ENCODE measurements at regions not wholly inside any gene's neighbourhood (a gene's known extent, or its start where the extent isn't known, plus 50 kb on each side); places are given as distances from the start of the nearest gene placed in this dataset.

- Histone ChIP-seq H3K9ac (ENCODE audit: low read length in 5 of 5) (peak overlapping the region in 1 of 5 donors; percentile 26), H3K27me3 (ENCODE audit: control insufficient read depth in 5 of 5, insufficient read depth in 4 of 5, low read length in 5 of 5) (no peaks in the 10 kb centered on the region), H3K27ac (ENCODE audit: low read depth, low read length) (no peak overlapping the region), H3K4me3 (ENCODE audit: low read depth in 1 of 5, low read length in 5 of 5) (peak overlapping the region in 1 of 5 donors; percentile 23), H3K9me3 (ENCODE audit: control insufficient read depth in 5 of 5, low read length in 5 of 5) (no peaks in the 10 kb centered on the region), H3K4me1 (ENCODE audit: control insufficient read depth in 5 of 5, insufficient read depth in 5 of 5, low read length in 5 of 5) (peaks cover 7 to 30% (median 21%) of the 10 kb centered on the region in 5 donors), H3K36me3 (ENCODE audit: control insufficient read depth in 5 of 5, insufficient read depth in 5 of 5, low read length in 5 of 5) (peaks cover 0 to 62% (median 35%) of the 10 kb centered on the region in 5 donors)
These were observed 76.7 kb downstream of the NCOR2 start for GRCh38 chr12:124490584-124491305.

DNA sequence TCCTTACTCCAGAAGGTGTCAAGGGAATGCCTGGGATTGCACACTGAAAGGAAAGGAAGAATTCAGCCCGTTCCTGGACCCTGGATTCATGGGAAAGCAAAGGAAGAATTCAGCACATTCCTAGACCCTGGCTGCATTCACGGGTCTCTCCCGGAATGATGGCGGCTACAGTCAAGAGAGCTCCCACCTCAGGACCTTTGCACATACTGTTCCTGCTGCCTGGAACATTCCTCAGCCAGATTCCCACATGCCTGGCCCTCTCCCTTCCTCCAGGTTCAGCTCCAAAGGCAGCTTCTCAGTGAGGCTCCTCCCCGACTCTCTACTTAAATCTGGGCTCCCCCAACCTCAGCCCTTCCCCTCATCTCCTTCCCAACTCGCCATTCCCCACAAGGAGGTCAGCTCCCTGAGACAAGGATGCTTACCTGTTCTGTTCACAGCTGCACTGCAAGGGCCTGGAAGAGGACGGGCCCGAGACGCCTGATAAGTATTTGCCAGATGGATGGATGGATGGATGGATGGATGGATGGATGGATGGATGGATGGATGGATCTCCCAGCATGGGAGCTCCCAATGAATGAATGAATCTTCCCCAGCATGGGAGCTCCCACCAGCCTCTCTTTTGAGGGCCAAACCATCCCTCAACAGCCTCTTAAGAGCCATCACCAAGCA, 77.4 kb downstream of the NCOR2 start:
- Histone ChIP-seq H3K9ac (ENCODE audit: low read length in 5 of 5) (peak overlapping the region in 1 of 5 donors; percentile 26), H3K36me3 (ENCODE audit: control insufficient read depth in 5 of 5, insufficient read depth in 5 of 5, low read length in 5 of 5) (peaks cover 0 to 63% (median 40%) of the 10 kb centered on the region in 5 donors), H3K27me3 (ENCODE audit: control insufficient read depth in 5 of 5, insufficient read depth in 4 of 5, low read length in 5 of 5) (no peaks in the 10 kb centered on the region), H3K9me3 (ENCODE audit: control insufficient read depth in 5 of 5, low read length in 5 of 5) (no peaks in the 10 kb centered on the region), H3K27ac (ENCODE audit: low read depth, low read length) (no peak overlapping the region), H3K4me3 (ENCODE audit: low read depth in 1 of 5, low read length in 5 of 5) (no peak overlapping the region), H3K4me1 (ENCODE audit: control insufficient read depth in 5 of 5, insufficient read depth in 5 of 5, low read length in 5 of 5) (peaks cover 7 to 30% (median 20%) of the 10 kb centered on the region in 5 donors)

DNA sequence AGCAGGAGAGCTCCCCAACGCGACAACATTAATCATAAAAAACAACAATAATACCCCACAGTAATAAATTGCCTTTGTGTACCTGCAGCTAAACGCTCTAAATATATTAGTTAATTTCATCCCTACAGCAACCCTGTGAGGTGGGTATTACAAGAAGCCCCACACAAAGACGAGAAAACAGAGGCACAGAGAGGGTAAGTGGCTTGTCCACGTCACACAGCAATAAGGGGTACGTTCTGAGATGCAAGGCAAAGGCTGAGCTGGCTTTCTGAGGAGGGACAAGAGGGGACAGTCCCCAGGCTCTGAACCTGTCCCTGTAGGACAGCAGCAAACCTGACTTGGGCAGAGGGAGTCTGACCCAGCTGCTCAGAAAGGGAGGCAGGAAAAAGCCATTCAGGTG, 78.2 kb downstream of the NCOR2 start:
- no peaks in the 10 kb centered on the region for H3K9me3 ChIP-seq (ENCODE audit: control insufficient read depth in 5 of 5, low read length in 5 of 5)
- H3K9ac ChIP-seq (ENCODE audit: low read length in 5 of 5) = no peak overlapping the region
- peaks cover 7 to 30% (median 20%) of the 10 kb centered on the region in 5 donors for H3K4me1 ChIP-seq (ENCODE audit: control insufficient read depth in 5 of 5, insufficient read depth in 5 of 5, low read length in 5 of 5)
- H3K27me3 ChIP-seq (ENCODE audit: control insufficient read depth in 5 of 5, insufficient read depth in 4 of 5, low read length in 5 of 5) = no peaks in the 10 kb centered on the region
- H3K4me3 ChIP-seq (ENCODE audit: low read depth in 1 of 5, low read length in 5 of 5) = no peak overlapping the region
- no peak overlapping the region for H3K27ac ChIP-seq (ENCODE audit: low read depth, low read length)
- H3K36me3 ChIP-seq (ENCODE audit: control insufficient read depth in 5 of 5, insufficient read depth in 5 of 5, low read length in 5 of 5) = peaks cover 0 to 63% (median 40%) of the 10 kb centered on the region in 5 donors

DNA sequence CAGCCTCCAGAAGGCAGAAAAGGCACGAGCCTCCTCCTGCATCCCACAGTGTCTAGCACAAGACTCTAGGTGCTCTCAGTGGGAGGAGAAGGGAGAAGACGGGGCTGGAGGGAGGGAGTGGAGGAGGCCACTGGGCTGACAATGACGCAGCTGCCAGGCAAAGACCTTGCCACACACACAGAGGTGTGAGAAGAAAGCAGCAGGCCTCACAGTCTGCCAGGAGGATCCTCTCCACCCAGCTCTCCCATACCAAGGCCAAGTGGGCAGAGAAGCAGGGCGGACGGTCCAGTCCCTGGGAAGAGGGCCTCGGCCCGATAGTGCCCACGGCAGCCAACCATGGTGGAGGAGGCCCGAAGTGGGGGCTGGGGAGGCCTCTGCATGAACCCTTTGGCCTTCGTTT, 78.9 kb downstream of the NCOR2 start:
- Histone ChIP-seq H3K4me1 (ENCODE audit: control insufficient read depth in 5 of 5, insufficient read depth in 5 of 5, low read length in 5 of 5) (peaks cover 7 to 30% (median 20%) of the 10 kb centered on the region in 5 donors), H3K27me3 (ENCODE audit: control insufficient read depth in 5 of 5, insufficient read depth in 4 of 5, low read length in 5 of 5) (no peaks in the 10 kb centered on the region), H3K9me3 (ENCODE audit: control insufficient read depth in 5 of 5, low read length in 5 of 5) (no peaks in the 10 kb centered on the region), H3K36me3 (ENCODE audit: control insufficient read depth in 5 of 5, insufficient read depth in 5 of 5, low read length in 5 of 5) (peaks cover 0 to 63% (median 40%) of the 10 kb centered on the region in 5 donors), H3K27ac (ENCODE audit: low read depth, low read length) (no peak overlapping the region), H3K4me3 (ENCODE audit: low read depth in 1 of 5, low read length in 5 of 5) (no peak overlapping the region), H3K9ac (ENCODE audit: low read length in 5 of 5) (no peak overlapping the region)

GRCh38 chr12:124487834-124488165, 79.6 kb downstream of the NCOR2 start:
- Histone ChIP-seq H3K9me3 (ENCODE audit: control insufficient read depth in 5 of 5, low read length in 5 of 5) (no peaks in the 10 kb centered on the region), H3K36me3 (ENCODE audit: control insufficient read depth in 5 of 5, insufficient read depth in 5 of 5, low read length in 5 of 5) (peaks cover 0 to 65% (median 46%) of the 10 kb centered on the region in 5 donors), H3K4me3 (ENCODE audit: low read depth in 1 of 5, low read length in 5 of 5) (no peak overlapping the region), H3K27me3 (ENCODE audit: control insufficient read depth in 5 of 5, insufficient read depth in 4 of 5, low read length in 5 of 5) (no peaks in the 10 kb centered on the region), H3K4me1 (ENCODE audit: control insufficient read depth in 5 of 5, insufficient read depth in 5 of 5, low read length in 5 of 5) (peaks cover 7 to 24% (median 17%) of the 10 kb centered on the region in 5 donors), H3K27ac (ENCODE audit: low read depth, low read length) (no peak overlapping the region), H3K9ac (ENCODE audit: low read length in 5 of 5) (no peak overlapping the region)

GRCh38 chr12:124487066-124487833, 80.2 kb downstream of the NCOR2 start:
- no peaks in the 10 kb centered on the region for H3K27me3 ChIP-seq (ENCODE audit: control insufficient read depth in 5 of 5, insufficient read depth in 4 of 5, low read length in 5 of 5)
- H3K27ac ChIP-seq (ENCODE audit: low read depth, low read length) = no peak overlapping the region
- H3K36me3 ChIP-seq (ENCODE audit: control insufficient read depth in 5 of 5, insufficient read depth in 5 of 5, low read length in 5 of 5) = peaks cover 0 to 66% (median 48%) of the 10 kb centered on the region in 5 donors
- no peaks in the 10 kb centered on the region for H3K9me3 ChIP-seq (ENCODE audit: control insufficient read depth in 5 of 5, low read length in 5 of 5)
- no peak overlapping the region for H3K9ac ChIP-seq (ENCODE audit: low read length in 5 of 5)
- H3K4me1 ChIP-seq (ENCODE audit: control insufficient read depth in 5 of 5, insufficient read depth in 5 of 5, low read length in 5 of 5) = peaks cover 7 to 24% (median 17%) of the 10 kb centered on the region in 5 donors
- H3K4me3 ChIP-seq (ENCODE audit: low read depth in 1 of 5, low read length in 5 of 5) = no peak overlapping the region

GRCh38 chr12:124486346-124486963, 81.0 kb downstream of the NCOR2 start:
- H3K27me3 ChIP-seq (ENCODE audit: control insufficient read depth in 5 of 5, insufficient read depth in 4 of 5, low read length in 5 of 5) = no peaks in the 10 kb centered on the region
- H3K36me3 ChIP-seq (ENCODE audit: control insufficient read depth in 5 of 5, insufficient read depth in 5 of 5, low read length in 5 of 5) = peaks cover 0 to 66% (median 50%) of the 10 kb centered on the region in 5 donors
- H3K9ac ChIP-seq (ENCODE audit: low read length in 5 of 5) = no peak overlapping the region
- H3K4me1 ChIP-seq (ENCODE audit: control insufficient read depth in 5 of 5, insufficient read depth in 5 of 5, low read length in 5 of 5) = peaks cover 7 to 20% (median 13%) of the 10 kb centered on the region in 5 donors
- H3K27ac ChIP-seq (ENCODE audit: low read depth, low read length) = no peak overlapping the region
- no peak overlapping the region for H3K4me3 ChIP-seq (ENCODE audit: low read depth in 1 of 5, low read length in 5 of 5)
- no peaks in the 10 kb centered on the region for H3K9me3 ChIP-seq (ENCODE audit: control insufficient read depth in 5 of 5, low read length in 5 of 5)

GRCh38 chr12:124485371-124485770, 82.0 kb downstream of the NCOR2 start:
- Histone ChIP-seq H3K4me3 (ENCODE audit: low read depth in 1 of 5, low read length in 5 of 5) (no peak overlapping the region), H3K36me3 (ENCODE audit: control insufficient read depth in 5 of 5, insufficient read depth in 5 of 5, low read length in 5 of 5) (peaks cover 0 to 72% (median 53%) of the 10 kb centered on the region in 5 donors), H3K27ac (ENCODE audit: low read depth, low read length) (no peak overlapping the region), H3K27me3 (ENCODE audit: control insufficient read depth in 5 of 5, insufficient read depth in 4 of 5, low read length in 5 of 5) (no peaks in the 10 kb centered on the region), H3K9ac (ENCODE audit: low read length in 5 of 5) (no peak overlapping the region), H3K9me3 (ENCODE audit: control insufficient read depth in 5 of 5, low read length in 5 of 5) (no peaks in the 10 kb centered on the region), H3K4me1 (ENCODE audit: control insufficient read depth in 5 of 5, insufficient read depth in 5 of 5, low read length in 5 of 5) (peaks cover 0 to 19% (median 4%) of the 10 kb centered on the region in 5 donors)

DNA sequence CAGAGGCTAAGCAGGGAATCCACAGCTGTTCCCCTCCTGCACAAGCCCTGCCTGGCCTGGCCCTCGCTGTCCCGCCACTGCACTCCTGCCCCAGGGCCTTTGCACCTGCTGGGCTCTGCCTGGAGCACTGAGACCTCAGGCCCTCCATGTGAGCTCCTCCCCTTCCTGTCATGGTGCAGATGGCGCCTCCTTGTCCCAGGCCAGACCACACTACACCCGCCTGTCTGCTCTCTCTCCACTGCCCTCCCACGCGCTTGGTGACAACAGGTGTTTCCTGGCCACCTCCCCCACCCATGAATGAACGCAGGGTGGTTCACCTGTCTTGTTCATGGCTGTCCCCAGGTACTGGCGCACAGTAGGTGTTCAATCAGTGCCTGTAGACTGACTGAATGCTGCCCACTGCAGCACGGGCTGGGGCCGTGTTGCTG, 82.9 kb downstream of the NCOR2 start:
- Histone ChIP-seq H3K27ac (ENCODE audit: low read depth, low read length) (no peak overlapping the region), H3K4me1 (ENCODE audit: control insufficient read depth in 5 of 5, insufficient read depth in 5 of 5, low read length in 5 of 5) (peaks cover 0 to 17% (median 5%) of the 10 kb centered on the region in 5 donors), H3K9ac (ENCODE audit: low read length in 5 of 5) (no peak overlapping the region), H3K27me3 (ENCODE audit: control insufficient read depth in 5 of 5, insufficient read depth in 4 of 5, low read length in 5 of 5) (no peaks in the 10 kb centered on the region), H3K36me3 (ENCODE audit: control insufficient read depth in 5 of 5, insufficient read depth in 5 of 5, low read length in 5 of 5) (peaks cover 0 to 69% (median 51%) of the 10 kb centered on the region in 5 donors), H3K9me3 (ENCODE audit: control insufficient read depth in 5 of 5, low read length in 5 of 5) (no peaks in the 10 kb centered on the region), H3K4me3 (ENCODE audit: low read depth in 1 of 5, low read length in 5 of 5) (no peak overlapping the region)
